ENCODE measurements at regions not wholly inside any gene's neighbourhood (a gene's known extent, or its start where the extent isn't known, plus 50 kb on each side); places are given as distances from the start of the nearest gene placed in this dataset.

- no peak for DNase-seq
- peak overlapping the region in 1 of 7 donors; percentile 68 for H3K27ac Mint-ChIP-seq
- Histone ChIP-seq H3K4me1 (ENCODE audit: control insufficient read depth in 1 of 2, insufficient read depth in 2 of 2, low read length in 2 of 2) (no peaks in the 10 kb centered on the region), H3K4me3 (replicated peaks in 1 of 3; ENCODE audit: low read depth in 2 of 3, low read length in 3 of 3) (no peak overlapping the region), H4K20me1 (ENCODE audit: insufficient read depth, low read length) (no peaks in the 10 kb centered on the region), H3K36me3 (replicated peaks in 1 of 2; ENCODE audit: control insufficient read depth in 1 of 2, insufficient read depth in 2 of 2, low read length in 2 of 2) (no peaks in the 10 kb centered on the region), H2AFZ (ENCODE audit: insufficient read depth, low read depth, low read length, poor library complexity, severe bottlenecking) (no peak overlapping the region), H3K4me2 (replicated peaks; ENCODE audit: extremely low read depth, low read length, poor library complexity, severe bottlenecking) (no peak overlapping the region), H3K79me2 (ENCODE audit: insufficient read depth, low read length) (no peaks in the 10 kb centered on the region), H3K9me3 (replicated peaks in 1 of 2; ENCODE audit: control insufficient read depth in 1 of 2, insufficient read depth in 1 of 2, low read length in 2 of 2) (no peaks in the 10 kb centered on the region), H3K27ac (ENCODE audit: low read depth in 1 of 2, low read length in 2 of 2) (no peak overlapping the region), H3K27me3 (ENCODE audit: control insufficient read depth in 2 of 2, insufficient read depth in 2 of 2, low read length in 2 of 2) (no peaks in the 10 kb centered on the region), H3K9ac (ENCODE audit: insufficient read depth, low read length, poor library complexity, severe bottlenecking) (no peak overlapping the region)
- H3K4me3 Mint-ChIP-seq, result no peak overlapping the region
- H3K4me1 Mint-ChIP-seq, result peaks cover 5% of the 10 kb centered on the region
- no peak for TF ChIP-seq CTCF (IDR thresholded peaks at IDR 0.05)
- H3K36me3 Mint-ChIP-seq, result no peaks in the 10 kb centered on the region
- H3K27me3 Mint-ChIP-seq (ENCODE audit: low read depth in 3 of 3), result peaks cover 1 to 2% (median 1%) of the 10 kb centered on the region in 3 donors
- peaks cover 0 to 7% (median 0%) of the 10 kb centered on the region in 7 donors for H3K9me3 Mint-ChIP-seq
- intact Hi-C loops (cut with micrococcal nuclease), result no loop called here
Measured at GRCh38 chr13:33934951-33935371, 117.0 kb downstream of the RFC3 start.

DNA sequence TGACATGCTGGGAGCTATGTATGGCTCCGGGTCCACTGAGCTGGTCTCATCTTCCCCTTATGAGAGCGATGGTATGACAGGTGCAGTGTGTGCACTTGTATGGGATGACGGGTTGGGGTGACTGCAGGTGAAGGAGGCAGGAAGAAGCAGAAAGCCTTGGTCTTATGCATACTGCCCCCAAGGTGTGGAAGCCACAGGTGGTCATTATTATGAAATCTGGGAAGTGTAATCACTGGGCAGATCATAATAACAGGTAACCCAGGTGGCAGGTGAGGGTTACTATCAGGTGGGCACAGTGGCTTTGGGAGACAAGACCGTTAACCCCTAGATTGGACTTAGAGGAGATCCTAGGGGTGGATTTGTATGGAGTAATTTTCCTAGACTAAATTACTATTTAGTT lies 118.0 kb downstream of the RFC3 start:
- no peak for DNase-seq
- Mint-ChIP-seq H3K27ac (no peak overlapping the region), H3K4me3 (no peak overlapping the region), H3K4me1 (peaks cover 5% of the 10 kb centered on the region), H3K27me3 (ENCODE audit: low read depth in 3 of 3) (peaks cover 1 to 2% (median 1%) of the 10 kb centered on the region in 3 donors), H3K36me3 (no peaks in the 10 kb centered on the region), H3K9me3 (peaks cover 0 to 7% (median 2%) of the 10 kb centered on the region in 7 donors)
- no peak overlapping the region for H3K9ac ChIP-seq (ENCODE audit: insufficient read depth, low read length, poor library complexity, severe bottlenecking)
- no peak overlapping the region for H3K4me3 ChIP-seq (replicated peaks in 1 of 3; ENCODE audit: low read depth in 2 of 3, low read length in 3 of 3)
- H3K27me3 ChIP-seq (ENCODE audit: control insufficient read depth in 2 of 2, insufficient read depth in 2 of 2, low read length in 2 of 2), result no peaks in the 10 kb centered on the region
- intact Hi-C loops (cut with micrococcal nuclease), result no loop called here
- H4K20me1 ChIP-seq (ENCODE audit: insufficient read depth, low read length), result no peaks in the 10 kb centered on the region
- H3K36me3 ChIP-seq (replicated peaks in 1 of 2; ENCODE audit: control insufficient read depth in 1 of 2, insufficient read depth in 2 of 2, low read length in 2 of 2), result no peaks in the 10 kb centered on the region
- H2AFZ ChIP-seq (ENCODE audit: insufficient read depth, low read depth, low read length, poor library complexity, severe bottlenecking), result no peak overlapping the region
- H3K4me1 ChIP-seq (ENCODE audit: control insufficient read depth in 1 of 2, insufficient read depth in 2 of 2, low read length in 2 of 2), result no peaks in the 10 kb centered on the region
- TF ChIP-seq CTCF (IDR thresholded peaks at IDR 0.05), result no peak
- no peaks in the 10 kb centered on the region for H3K79me2 ChIP-seq (ENCODE audit: insufficient read depth, low read length)
- no peaks in the 10 kb centered on the region for H3K9me3 ChIP-seq (replicated peaks in 1 of 2; ENCODE audit: control insufficient read depth in 1 of 2, insufficient read depth in 1 of 2, low read length in 2 of 2)
- no peak overlapping the region for H3K4me2 ChIP-seq (replicated peaks; ENCODE audit: extremely low read depth, low read length, poor library complexity, severe bottlenecking)
- WGBS (ENCODE audit: insufficient coverage), result 89% methylated on average over 3 of the region's 4 CpGs
- H3K27ac ChIP-seq (ENCODE audit: low read depth in 1 of 2, low read length in 2 of 2), result no peak overlapping the region
